BLaER1 treated with 17β-estradiol and CSF1 and Interleukin-3, amounts not matched to agents 10 nM and 100 nM (cell line): ENCODE measurements at regions not wholly inside any gene's neighbourhood (a gene's known extent, or its start where the extent isn't known, plus 50 kb on each side); places are given as distances from the start of the nearest gene placed in this dataset.

Source experiments
- H3K27ac ChIP-seq, 11 experiments: shearing (Covaris generic); formaldehyde crosslinking; 2 replicates each; pipeline ENCODE4 v1.8.1; 2022
- H3K27me3 ChIP-seq, 11 experiments: shearing (Covaris generic); formaldehyde crosslinking; 2 replicates each; pipeline ENCODE4 v1.8.1; 2022
- H3K36me3 ChIP-seq, 11 experiments: shearing (Covaris generic); formaldehyde crosslinking; 2 replicates each; pipeline ENCODE4 v1.8.1; 2022
- H3K4me1 ChIP-seq, 10 experiments: shearing (Covaris generic); formaldehyde crosslinking; 2 replicates each; pipeline ENCODE4 v1.8.1; 2022
- H3K4me2 ChIP-seq, 11 experiments: shearing (Covaris generic); formaldehyde crosslinking; 2 replicates each; pipeline ENCODE4 v1.8.1; 2022
- H3K4me3 ChIP-seq, 10 experiments: shearing (Covaris generic); formaldehyde crosslinking; 2 replicates each; pipeline ENCODE4 v1.8.1; 2022
- H3K9ac ChIP-seq, 11 experiments: shearing (Covaris generic); formaldehyde crosslinking; 2 replicates each; pipeline ENCODE4 v1.8.1; 2022
- H3K9me3 ChIP-seq, 11 experiments: shearing (Covaris generic); formaldehyde crosslinking; replicated peaks in 1 of 11; 2 replicates each; pipeline ENCODE4 v1.8.1; 2022
- H4K20me1 ChIP-seq, 11 experiments: shearing (Covaris generic); formaldehyde crosslinking; 2 replicates each; pipeline ENCODE4 v1.8.1; 2022
- Cebpa-rat ChIP-seq, 11 experiments: shearing (Covaris generic); IDR thresholded peaks; 2 replicates each; pipeline ENCODE4 v1.8.1; 2022

- no peaks in the 10 kb centered on the region for H4K20me1 ChIP-seq
- H3K27ac ChIP-seq = no peak overlapping the region
- no peak for TF ChIP-seq Cebpa-rat (IDR thresholded peaks at IDR 0.05)
- H3K9ac ChIP-seq = no peak overlapping the region
- no peak overlapping the region for H3K4me3 ChIP-seq
- no peaks in the 10 kb centered on the region for H3K9me3 ChIP-seq
- no peaks in the 10 kb centered on the region for H3K27me3 ChIP-seq
- H3K36me3 ChIP-seq = peaks cover 0 to 29% (median 16%) of the 10 kb centered on the region in 11 experiments; a peak in 10 of 22 replicates
- H3K4me2 ChIP-seq = no peak overlapping the region
- H3K4me1 ChIP-seq = no peaks in the 10 kb centered on the region
Measured at GRCh38 chr3:124396339-124396950, 333.8 kb upstream of the UMPS start.

GRCh38 chr3:124397088-124397487, 333.2 kb upstream of the UMPS start:
- Histone ChIP-seq H3K9ac (no peak overlapping the region), H3K36me3 (peaks cover 0 to 29% (median 16%) of the 10 kb centered on the region in 11 experiments; a peak in 10 of 22 replicates), H4K20me1 (no peaks in the 10 kb centered on the region), H3K27me3 (no peaks in the 10 kb centered on the region), H3K4me3 (no peak overlapping the region), H3K27ac (no peak overlapping the region), H3K9me3 (no peaks in the 10 kb centered on the region), H3K4me1 (no peaks in the 10 kb centered on the region), H3K4me2 (no peak overlapping the region)
- no peak for TF ChIP-seq Cebpa-rat (IDR thresholded peaks at IDR 0.05)

GRCh38 chr3:124398594-124398993, 331.7 kb upstream of the UMPS start:
- Histone ChIP-seq H4K20me1 (no peaks in the 10 kb centered on the region), H3K4me2 (no peak overlapping the region), H3K27ac (no peak overlapping the region), H3K9me3 (no peaks in the 10 kb centered on the region), H3K36me3 (peaks cover 0 to 29% (median 16%) of the 10 kb centered on the region in 11 experiments; a peak in 10 of 22 replicates), H3K27me3 (no peaks in the 10 kb centered on the region), H3K4me3 (no peak overlapping the region), H3K9ac (no peak overlapping the region), H3K4me1 (no peaks in the 10 kb centered on the region)
- no peak for TF ChIP-seq Cebpa-rat (IDR thresholded peaks at IDR 0.05)

GRCh38 chr3:124401843-124402242, 328.4 kb upstream of the UMPS start:
- H3K27ac ChIP-seq = no peak overlapping the region
- H3K27me3 ChIP-seq = no peaks in the 10 kb centered on the region
- peaks cover 0 to 15% (median 8%) of the 10 kb centered on the region in 11 experiments; a peak in 9 of 22 replicates for H3K36me3 ChIP-seq
- H3K9ac ChIP-seq = no peak overlapping the region
- H3K4me3 ChIP-seq = no peak overlapping the region
- no peak for TF ChIP-seq Cebpa-rat (IDR thresholded peaks at IDR 0.05)
- no peak overlapping the region for H3K4me2 ChIP-seq
- H3K9me3 ChIP-seq = no peaks in the 10 kb centered on the region
- H4K20me1 ChIP-seq = no peaks in the 10 kb centered on the region
- H3K4me1 ChIP-seq = no peaks in the 10 kb centered on the region

GRCh38 chr3:124402791-124403190, 327.5 kb upstream of the UMPS start:
- no peak overlapping the region for H3K27ac ChIP-seq
- H3K4me3 ChIP-seq = no peak overlapping the region
- H3K36me3 ChIP-seq = peaks cover 0 to 15% (median 8%) of the 10 kb centered on the region in 11 experiments; a peak in 8 of 22 replicates
- H4K20me1 ChIP-seq = no peaks in the 10 kb centered on the region
- no peak overlapping the region for H3K9ac ChIP-seq
- no peaks in the 10 kb centered on the region for H3K27me3 ChIP-seq
- H3K4me2 ChIP-seq = no peak overlapping the region
- H3K9me3 ChIP-seq = no peaks in the 10 kb centered on the region
- TF ChIP-seq Cebpa-rat (IDR thresholded peaks at IDR 0.05) = no peak
- H3K4me1 ChIP-seq = no peaks in the 10 kb centered on the region

GRCh38 chr3:124404621-124405020, 325.6 kb upstream of the UMPS start:
- no peak overlapping the region for H3K27ac ChIP-seq
- no peaks in the 10 kb centered on the region for H4K20me1 ChIP-seq
- TF ChIP-seq Cebpa-rat (IDR thresholded peaks at IDR 0.05) = no peak
- no peaks in the 10 kb centered on the region for H3K9me3 ChIP-seq
- H3K36me3 ChIP-seq = peaks cover 0 to 5% (median 0%) of the 10 kb centered on the region in 11 experiments; a peak in 4 of 22 replicates
- H3K27me3 ChIP-seq = no peaks in the 10 kb centered on the region
- no peak overlapping the region for H3K4me2 ChIP-seq
- H3K9ac ChIP-seq = no peak overlapping the region
- H3K4me1 ChIP-seq = no peaks in the 10 kb centered on the region
- no peak overlapping the region for H3K4me3 ChIP-seq

GRCh38 chr3:124407260-124407659, 323.0 kb upstream of the UMPS start:
- no peaks in the 10 kb centered on the region for H3K4me1 ChIP-seq
- no peak overlapping the region for H3K9ac ChIP-seq

GRCh38 chr3:124409650-124410275, 320.5 kb upstream of the UMPS start:
- Histone ChIP-seq H3K4me1 (no peaks in the 10 kb centered on the region), H3K27ac (no peak overlapping the region), H3K9ac (no peak overlapping the region), H3K36me3 (peaks cover 0 to 15% (median 8%) of the 10 kb centered on the region in 11 experiments; a peak in 8 of 22 replicates), H4K20me1 (no peaks in the 10 kb centered on the region), H3K9me3 (no peaks in the 10 kb centered on the region), H3K27me3 (no peaks in the 10 kb centered on the region), H3K4me3 (no peak overlapping the region), H3K4me2 (no peak overlapping the region)
- no peak for TF ChIP-seq Cebpa-rat (IDR thresholded peaks at IDR 0.05)

More at GRCh38 chr3:124407260-124407659, 323.0 kb upstream of the UMPS start:
- no peaks in the 10 kb centered on the region for H3K9me3 ChIP-seq
- no peak overlapping the region for H3K4me3 ChIP-seq
- H3K36me3 ChIP-seq = peaks cover 0 to 4% (median 0%) of the 10 kb centered on the region in 11 experiments; a peak in 1 of 22 replicates
- H3K27ac ChIP-seq = no peak overlapping the region
- no peaks in the 10 kb centered on the region for H3K27me3 ChIP-seq
- H3K4me2 ChIP-seq = no peak overlapping the region
- H4K20me1 ChIP-seq = no peaks in the 10 kb centered on the region
- no peak for TF ChIP-seq Cebpa-rat (IDR thresholded peaks at IDR 0.05)

- no peaks in the 10 kb centered on the region for H3K9me3 ChIP-seq
- no peaks in the 10 kb centered on the region for H4K20me1 ChIP-seq
- H3K4me1 ChIP-seq = no peaks in the 10 kb centered on the region
- no peaks in the 10 kb centered on the region for H3K27me3 ChIP-seq
- no peak for TF ChIP-seq Cebpa-rat (IDR thresholded peaks at IDR 0.05)
- no peak overlapping the region for H3K27ac ChIP-seq
- H3K4me2 ChIP-seq = no peak overlapping the region
- H3K4me3 ChIP-seq = no peak overlapping the region
- peaks cover 0 to 15% (median 8%) of the 10 kb centered on the region in 11 experiments; a peak in 8 of 22 replicates for H3K36me3 ChIP-seq
- no peak overlapping the region for H3K9ac ChIP-seq
Measured at GRCh38 chr3:124410471-124410870, 319.8 kb upstream of the UMPS start.

GRCh38 chr3:124411728-124412127, 318.5 kb upstream of the UMPS start:
- Histone ChIP-seq H3K4me1 (no peaks in the 10 kb centered on the region), H3K36me3 (peaks cover 0 to 20% (median 8%) of the 10 kb centered on the region in 11 experiments; a peak in 9 of 22 replicates), H3K4me2 (no peak overlapping the region), H3K9ac (no peak overlapping the region), H3K4me3 (no peak overlapping the region), H3K27me3 (no peaks in the 10 kb centered on the region), H3K27ac (no peak overlapping the region), H4K20me1 (no peaks in the 10 kb centered on the region), H3K9me3 (no peaks in the 10 kb centered on the region)
- TF ChIP-seq Cebpa-rat (IDR thresholded peaks at IDR 0.05) = no peak
